ENCODE measurements at regions not wholly inside any gene's neighbourhood (a gene's known extent, or its start where the extent isn't known, plus 50 kb on each side); places are given as distances from the start of the nearest gene placed in this dataset.

DNA sequence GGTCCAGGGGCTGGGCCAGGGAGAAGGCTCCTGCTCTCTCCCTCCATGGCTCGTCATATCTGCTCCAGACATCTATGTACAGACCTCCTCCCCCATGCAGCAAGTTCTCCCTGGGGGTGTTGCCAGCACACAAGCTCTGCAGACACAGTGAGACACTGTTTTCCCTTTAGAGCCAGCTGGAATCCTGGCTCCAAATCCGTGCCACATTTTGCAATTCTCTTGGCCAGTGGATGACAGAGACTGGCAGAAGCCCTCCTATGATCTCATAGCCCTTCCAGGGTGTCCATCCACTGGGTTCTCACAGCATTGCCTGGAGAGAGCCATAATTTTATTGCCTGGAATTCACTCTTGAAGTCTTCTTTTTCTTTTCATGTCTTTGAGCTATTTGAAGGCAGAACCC, 203.9 kb downstream of the TLE3 start:
- TF ChIP-seq EP300 (IDR thresholded peaks at IDR 0.05; ENCODE audit: borderline replicate concordance): no peak
- TF ChIP-seq TAF1 (IDR thresholded peaks at IDR 0.05; ENCODE audit: low read depth): no peak
- TF ChIP-seq CREB1 (IDR thresholded peaks at IDR 0.05; ENCODE audit: low read depth): no peak
- no peak for TF ChIP-seq FOXM1 (IDR thresholded peaks at IDR 0.05; ENCODE audit: borderline replicate concordance, low read depth)
- no peak for TF ChIP-seq RAD21 (IDR thresholded peaks at IDR 0.05; ENCODE audit: low read depth)
- TF ChIP-seq, protein P1, sequence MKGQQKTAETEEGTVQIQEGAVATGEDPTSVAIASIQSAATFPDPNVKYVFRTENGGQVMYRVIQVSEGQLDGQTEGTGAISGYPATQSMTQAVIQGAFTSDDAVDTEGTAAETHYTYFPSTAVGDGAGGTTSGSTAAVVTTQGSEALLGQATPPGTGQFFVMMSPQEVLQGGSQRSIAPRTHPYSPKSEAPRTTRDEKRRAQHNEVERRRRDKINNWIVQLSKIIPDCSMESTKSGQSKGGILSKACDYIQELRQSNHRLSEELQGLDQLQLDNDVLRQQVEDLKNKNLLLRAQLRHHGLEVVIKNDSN (IDR thresholded peaks at IDR 0.05): no peak
- TF ChIP-seq NFIC (IDR thresholded peaks at IDR 0.05): no peak
- TF ChIP-seq, protein P2, sequence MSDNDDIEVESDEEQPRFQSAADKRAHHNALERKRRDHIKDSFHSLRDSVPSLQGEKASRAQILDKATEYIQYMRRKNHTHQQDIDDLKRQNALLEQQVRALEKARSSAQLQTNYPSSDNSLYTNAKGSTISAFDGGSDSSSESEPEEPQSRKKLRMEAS (IDR thresholded peaks at IDR 0.05): no peak

DNA sequence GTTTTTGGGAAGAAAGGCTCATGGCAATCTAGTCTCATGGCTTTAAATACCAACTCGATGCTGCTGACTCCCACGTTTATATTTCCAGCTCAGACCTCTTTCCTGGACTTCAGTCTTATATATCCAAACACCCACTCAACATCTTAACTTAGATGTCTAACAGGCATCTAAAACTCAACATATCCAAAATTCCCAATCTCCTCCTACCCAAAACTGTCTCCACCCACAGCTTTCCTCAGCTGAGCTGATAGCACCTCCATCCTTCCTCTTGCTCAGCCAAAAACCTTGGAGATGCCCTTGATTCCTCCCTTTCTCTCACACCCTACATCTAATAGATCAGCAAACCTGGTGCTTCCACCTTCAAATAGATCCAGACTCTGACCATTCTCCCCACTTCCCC, 202.5 kb downstream of the TLE3 start:
- TF ChIP-seq EGR1 (IDR thresholded peaks at IDR 0.05): no peak
- TF ChIP-seq TAF1 (IDR thresholded peaks at IDR 0.05; ENCODE audit: low read depth): no peak
- TF ChIP-seq, protein P3, sequence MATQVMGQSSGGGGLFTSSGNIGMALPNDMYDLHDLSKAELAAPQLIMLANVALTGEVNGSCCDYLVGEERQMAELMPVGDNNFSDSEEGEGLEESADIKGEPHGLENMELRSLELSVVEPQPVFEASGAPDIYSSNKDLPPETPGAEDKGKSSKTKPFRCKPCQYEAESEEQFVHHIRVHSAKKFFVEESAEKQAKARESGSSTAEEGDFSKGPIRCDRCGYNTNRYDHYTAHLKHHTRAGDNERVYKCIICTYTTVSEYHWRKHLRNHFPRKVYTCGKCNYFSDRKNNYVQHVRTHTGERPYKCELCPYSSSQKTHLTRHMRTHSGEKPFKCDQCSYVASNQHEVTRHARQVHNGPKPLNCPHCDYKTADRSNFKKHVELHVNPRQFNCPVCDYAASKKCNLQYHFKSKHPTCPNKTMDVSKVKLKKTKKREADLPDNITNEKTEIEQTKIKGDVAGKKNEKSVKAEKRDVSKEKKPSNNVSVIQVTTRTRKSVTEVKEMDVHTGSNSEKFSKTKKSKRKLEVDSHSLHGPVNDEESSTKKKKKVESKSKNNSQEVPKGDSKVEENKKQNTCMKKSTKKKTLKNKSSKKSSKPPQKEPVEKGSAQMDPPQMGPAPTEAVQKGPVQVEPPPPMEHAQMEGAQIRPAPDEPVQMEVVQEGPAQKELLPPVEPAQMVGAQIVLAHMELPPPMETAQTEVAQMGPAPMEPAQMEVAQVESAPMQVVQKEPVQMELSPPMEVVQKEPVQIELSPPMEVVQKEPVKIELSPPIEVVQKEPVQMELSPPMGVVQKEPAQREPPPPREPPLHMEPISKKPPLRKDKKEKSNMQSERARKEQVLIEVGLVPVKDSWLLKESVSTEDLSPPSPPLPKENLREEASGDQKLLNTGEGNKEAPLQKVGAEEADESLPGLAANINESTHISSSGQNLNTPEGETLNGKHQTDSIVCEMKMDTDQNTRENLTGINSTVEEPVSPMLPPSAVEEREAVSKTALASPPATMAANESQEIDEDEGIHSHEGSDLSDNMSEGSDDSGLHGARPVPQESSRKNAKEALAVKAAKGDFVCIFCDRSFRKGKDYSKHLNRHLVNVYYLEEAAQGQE (IDR thresholded peaks at IDR 0.05; ENCODE audit: low read depth): no peak
- no peak for TF ChIP-seq TCF12 (IDR thresholded peaks at IDR 0.05; ENCODE audit: low read depth)
- TF ChIP-seq, protein P2 (IDR thresholded peaks at IDR 0.05): no peak
- no peak for TF ChIP-seq TEAD4 (IDR thresholded peaks at IDR 0.05)
- no peak for TF ChIP-seq CEBPB (IDR thresholded peaks at IDR 0.05)
- TF ChIP-seq RAD21 (IDR thresholded peaks at IDR 0.05; ENCODE audit: low read depth): no peak
- TF ChIP-seq NFIC (IDR thresholded peaks at IDR 0.05): no peak
- TF ChIP-seq CREB1 (IDR thresholded peaks at IDR 0.05; ENCODE audit: low read depth): no peak
- TF ChIP-seq YY1 (IDR thresholded peaks at IDR 0.05; ENCODE audit: low read depth): no peak
- no peak for TF ChIP-seq FOXM1 (IDR thresholded peaks at IDR 0.05; ENCODE audit: borderline replicate concordance, low read depth)
- TF ChIP-seq ZBTB7A (IDR thresholded peaks at IDR 0.05; ENCODE audit: low read depth): no peak
- no peak for TF ChIP-seq EP300 (IDR thresholded peaks at IDR 0.05; ENCODE audit: borderline replicate concordance)
- TF ChIP-seq, protein P1 (IDR thresholded peaks at IDR 0.05): no peak

DNA sequence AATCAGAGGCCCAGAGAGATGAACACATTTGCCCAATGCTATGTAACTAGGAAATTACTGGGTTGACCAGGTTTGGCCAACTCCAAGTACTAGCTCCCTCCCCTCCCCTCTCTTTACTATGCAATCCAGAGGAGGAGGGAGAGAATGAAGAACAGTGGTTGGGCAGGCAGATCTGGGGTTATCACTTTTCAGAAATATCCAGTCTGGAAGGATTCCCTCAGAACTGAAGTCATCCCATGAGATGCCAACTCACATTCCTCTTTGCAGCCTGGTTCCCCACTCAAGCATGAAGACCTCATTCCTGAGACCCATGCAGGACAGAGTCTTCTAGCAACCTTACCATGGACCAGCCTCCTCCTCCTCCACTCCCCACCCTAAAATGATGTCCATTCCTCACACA, 201.1 kb downstream of the TLE3 start:
- TF ChIP-seq ZBTB7A (IDR thresholded peaks at IDR 0.05; ENCODE audit: low read depth): no peak
- no peak for TF ChIP-seq TAF1 (IDR thresholded peaks at IDR 0.05; ENCODE audit: low read depth)
- TF ChIP-seq EP300 (IDR thresholded peaks at IDR 0.05; ENCODE audit: borderline replicate concordance): no peak
- TF ChIP-seq, protein P2 (IDR thresholded peaks at IDR 0.05): no peak
- no peak for TF ChIP-seq CREB1 (IDR thresholded peaks at IDR 0.05; ENCODE audit: low read depth)
- TF ChIP-seq CEBPB (IDR thresholded peaks at IDR 0.05): no peak
- TF ChIP-seq, protein P3 (IDR thresholded peaks at IDR 0.05; ENCODE audit: low read depth): no peak
- TF ChIP-seq TEAD4 (IDR thresholded peaks at IDR 0.05): no peak
- TF ChIP-seq TCF12 (IDR thresholded peaks at IDR 0.05; ENCODE audit: low read depth): no peak
- no peak for TF ChIP-seq YY1 (IDR thresholded peaks at IDR 0.05; ENCODE audit: low read depth)
- no peak for TF ChIP-seq NFIC (IDR thresholded peaks at IDR 0.05)
- no peak for TF ChIP-seq RAD21 (IDR thresholded peaks at IDR 0.05; ENCODE audit: low read depth)
- no peak for TF ChIP-seq EGR1 (IDR thresholded peaks at IDR 0.05)
- TF ChIP-seq, protein P1 (IDR thresholded peaks at IDR 0.05): no peak

DNA sequence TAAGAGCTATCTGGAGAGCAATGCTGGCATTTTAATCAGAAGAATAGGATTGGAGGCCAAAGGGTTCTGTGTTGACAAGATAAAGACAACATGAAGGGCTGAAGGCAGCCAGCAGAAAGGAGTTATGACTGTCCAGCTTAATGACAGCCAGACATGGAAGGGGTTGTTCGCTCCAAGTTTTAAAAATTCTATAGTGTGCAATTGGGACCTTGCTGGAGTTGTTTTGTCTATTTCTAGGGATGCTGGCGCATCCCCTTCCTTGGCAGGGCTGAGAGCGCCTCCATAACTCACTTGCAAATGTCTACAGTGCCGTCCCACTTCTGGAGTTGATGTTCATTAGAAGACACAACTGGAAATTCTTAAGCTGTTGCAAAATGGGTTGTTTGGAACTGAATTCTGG, 200.7 kb downstream of the TLE3 start:
- TF ChIP-seq TEAD4 (IDR thresholded peaks at IDR 0.05) (no peak), EP300 (IDR thresholded peaks at IDR 0.05; ENCODE audit: borderline replicate concordance) (no peak), FOXM1 (IDR thresholded peaks at IDR 0.05; ENCODE audit: borderline replicate concordance, low read depth) (no peak), ZBTB7A (IDR thresholded peaks at IDR 0.05; ENCODE audit: low read depth) (no peak), TCF12 (IDR thresholded peaks at IDR 0.05; ENCODE audit: low read depth) (no peak), CREB1 (IDR thresholded peaks at IDR 0.05; ENCODE audit: low read depth) (no peak), YY1 (IDR thresholded peaks at IDR 0.05; ENCODE audit: low read depth) (no peak), NFIC (IDR thresholded peaks at IDR 0.05) (no peak), TAF1 (IDR thresholded peaks at IDR 0.05; ENCODE audit: low read depth) (no peak), CEBPB (IDR thresholded peaks at IDR 0.05) (no peak), RAD21 (IDR thresholded peaks at IDR 0.05; ENCODE audit: low read depth) (no peak), EGR1 (IDR thresholded peaks at IDR 0.05) (no peak)
- TF ChIP-seq, protein P3 (IDR thresholded peaks at IDR 0.05; ENCODE audit: low read depth): no peak
- TF ChIP-seq, protein P2 (IDR thresholded peaks at IDR 0.05): no peak
- TF ChIP-seq, protein P1 (IDR thresholded peaks at IDR 0.05): no peak

Measured in Ishikawa (cell line).